ENCODE measurements at regions not wholly inside any gene's neighbourhood (a gene's known extent, or its start where the extent isn't known, plus 50 kb on each side); places are given as distances from the start of the nearest gene placed in this dataset.
A peak's percentile ranks its signal among the peaks of the same experiment; 100 is the strongest.

GRCh38 chr20:57788936-57789613, 79.3 kb upstream of the PMEPA1 start:
- Histone ChIP-seq H3K27me3 (no peaks in the 10 kb centered on the region), H3K9me3 (no peaks in the 10 kb centered on the region), H3K36me3 (no peaks in the 10 kb centered on the region), H3K27ac (no peak overlapping the region), H3K4me1 (no peaks in the 10 kb centered on the region), H3K4me3 (no peak overlapping the region)
- peak in 1 of 2 donors; percentile 59 for DNase-seq (ENCODE audit: low spot score in 2 of 2)
- intact Hi-C loops (cut with DNase I), result no loop called here
- no peak for TF ChIP-seq CTCF (IDR thresholded peaks at IDR 0.05)

- H3K4me1 ChIP-seq, result no peaks in the 10 kb centered on the region
- peak in 1 of 2 donors; percentile 45 for DNase-seq (ENCODE audit: low spot score in 2 of 2)
- no peaks in the 10 kb centered on the region for H3K27me3 ChIP-seq
- H3K9me3 ChIP-seq, result no peaks in the 10 kb centered on the region
- intact Hi-C loops (cut with DNase I), result no loop called here
- TF ChIP-seq CTCF (IDR thresholded peaks at IDR 0.05), result no peak
- no peak overlapping the region for H3K27ac ChIP-seq
- H3K36me3 ChIP-seq, result no peaks in the 10 kb centered on the region
- no peak overlapping the region for H3K4me3 ChIP-seq
Observed at GRCh38 chr20:57787990-57788781, 78.4 kb upstream of the PMEPA1 start.

GRCh38 chr20:57787151-57787989, 77.6 kb upstream of the PMEPA1 start:
- peak in 1 of 2 donors; percentile 47 for DNase-seq (ENCODE audit: low spot score in 2 of 2)
- Histone ChIP-seq H3K27ac (no peak overlapping the region), H3K9me3 (no peaks in the 10 kb centered on the region), H3K27me3 (no peaks in the 10 kb centered on the region), H3K4me1 (no peaks in the 10 kb centered on the region), H3K36me3 (no peaks in the 10 kb centered on the region), H3K4me3 (no peak overlapping the region)
- intact Hi-C loops (cut with DNase I), result no loop called here
- no peak for TF ChIP-seq CTCF (IDR thresholded peaks at IDR 0.05)

- H3K4me3 ChIP-seq, result no peak overlapping the region
- DNase-seq (ENCODE audit: low spot score in 2 of 2), result peak in 1 of 2 donors; percentile 46
- TF ChIP-seq CTCF (IDR thresholded peaks at IDR 0.05), result no peak
- H3K36me3 ChIP-seq, result no peaks in the 10 kb centered on the region
- no peak overlapping the region for H3K27ac ChIP-seq
- H3K4me1 ChIP-seq, result no peaks in the 10 kb centered on the region
- intact Hi-C loops (cut with DNase I), result no loop called here
- H3K9me3 ChIP-seq, result no peaks in the 10 kb centered on the region
- H3K27me3 ChIP-seq, result no peaks in the 10 kb centered on the region
Observed at GRCh38 chr20:57786304-57786932, 76.6 kb upstream of the PMEPA1 start.

- no peak for TF ChIP-seq CTCF (IDR thresholded peaks at IDR 0.05)
- Histone ChIP-seq H3K27me3 (no peaks in the 10 kb centered on the region), H3K4me3 (no peak overlapping the region), H3K27ac (no peak overlapping the region), H3K9me3 (no peaks in the 10 kb centered on the region), H3K36me3 (no peaks in the 10 kb centered on the region), H3K4me1 (no peaks in the 10 kb centered on the region)
- DNase-seq (ENCODE audit: low spot score in 2 of 2), result peak in 1 of 2 donors; percentile 16
- intact Hi-C loops (cut with DNase I), result no loop called here
Observed at GRCh38 chr20:57785720-57786119, 75.9 kb upstream of the PMEPA1 start.

Measured in ascending aorta (tissue), 2 donors.